SU-DHL-6 (cell line): ENCODE measurements at regions not wholly inside any gene's neighbourhood (a gene's known extent, or its start where the extent isn't known, plus 50 kb on each side); places are given as distances from the start of the nearest gene placed in this dataset.

ENCODE experiments used
- CTCF ChIP-seq: fragments of 200-600 bp; sonication (generic); IDR thresholded peaks from one replicate; pipeline ENCODE4 v1.5.1; 2017; ENCODE audit warnings: antibody characterized with exemption, mild to moderate bottlenecking, low read length, moderate library complexity; ENCODE audit not compliant: insufficient read depth, poor library complexity, severe bottlenecking
- EZH2phosphoT487 ChIP-seq: fragments of 200-600 bp; sonication (generic), shearing (Covaris generic); conservative IDR thresholded peaks from 2 replicates; pipeline ENCODE4 v1.6.1; 2018; ENCODE audit warnings: mild to moderate bottlenecking, antibody characterized with exemption, low read length, moderate library complexity, mixed read lengths

- TF ChIP-seq CTCF (no peak), EZH2phosphoT487 (no peak)
Observed at GRCh38 chr4:57214654-57215411, 104.6 kb upstream of the IGFBP7 start.
